ENCODE measurements at regions not wholly inside any gene's neighbourhood (a gene's known extent, or its start where the extent isn't known, plus 50 kb on each side); places are given as distances from the start of the nearest gene placed in this dataset.

DNA sequence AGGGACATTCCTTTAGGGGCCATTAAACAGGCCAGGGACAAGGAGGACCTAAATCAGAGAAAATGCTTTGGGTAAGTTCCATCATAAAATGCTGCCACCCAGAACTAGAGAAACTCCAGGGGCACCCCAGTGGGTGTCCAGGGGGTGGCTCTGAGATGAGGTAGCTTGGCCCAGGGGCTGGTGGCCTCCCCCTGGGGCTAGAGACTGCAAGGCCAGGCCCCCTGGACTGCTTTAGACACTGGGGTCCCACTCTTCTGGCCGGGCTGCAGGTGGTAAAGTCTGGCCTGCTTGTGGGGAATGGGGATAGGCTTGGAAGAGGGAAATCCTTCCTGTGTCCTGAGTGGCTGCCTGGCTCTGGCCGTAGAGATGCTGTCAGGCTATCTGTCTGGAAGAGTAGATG is 169.6 kb upstream of the PODXL start:
- Histone ChIP-seq H3K27ac (replicated peaks) (no peak overlapping the region), H3K4me3 (replicated peaks; ENCODE audit: insufficient read depth, low read length) (no peak overlapping the region), H3K27me3 (ENCODE audit: insufficient read depth, poor library complexity, severe bottlenecking) (no peaks in the 10 kb centered on the region)
- TF ChIP-seq, protein P1, sequence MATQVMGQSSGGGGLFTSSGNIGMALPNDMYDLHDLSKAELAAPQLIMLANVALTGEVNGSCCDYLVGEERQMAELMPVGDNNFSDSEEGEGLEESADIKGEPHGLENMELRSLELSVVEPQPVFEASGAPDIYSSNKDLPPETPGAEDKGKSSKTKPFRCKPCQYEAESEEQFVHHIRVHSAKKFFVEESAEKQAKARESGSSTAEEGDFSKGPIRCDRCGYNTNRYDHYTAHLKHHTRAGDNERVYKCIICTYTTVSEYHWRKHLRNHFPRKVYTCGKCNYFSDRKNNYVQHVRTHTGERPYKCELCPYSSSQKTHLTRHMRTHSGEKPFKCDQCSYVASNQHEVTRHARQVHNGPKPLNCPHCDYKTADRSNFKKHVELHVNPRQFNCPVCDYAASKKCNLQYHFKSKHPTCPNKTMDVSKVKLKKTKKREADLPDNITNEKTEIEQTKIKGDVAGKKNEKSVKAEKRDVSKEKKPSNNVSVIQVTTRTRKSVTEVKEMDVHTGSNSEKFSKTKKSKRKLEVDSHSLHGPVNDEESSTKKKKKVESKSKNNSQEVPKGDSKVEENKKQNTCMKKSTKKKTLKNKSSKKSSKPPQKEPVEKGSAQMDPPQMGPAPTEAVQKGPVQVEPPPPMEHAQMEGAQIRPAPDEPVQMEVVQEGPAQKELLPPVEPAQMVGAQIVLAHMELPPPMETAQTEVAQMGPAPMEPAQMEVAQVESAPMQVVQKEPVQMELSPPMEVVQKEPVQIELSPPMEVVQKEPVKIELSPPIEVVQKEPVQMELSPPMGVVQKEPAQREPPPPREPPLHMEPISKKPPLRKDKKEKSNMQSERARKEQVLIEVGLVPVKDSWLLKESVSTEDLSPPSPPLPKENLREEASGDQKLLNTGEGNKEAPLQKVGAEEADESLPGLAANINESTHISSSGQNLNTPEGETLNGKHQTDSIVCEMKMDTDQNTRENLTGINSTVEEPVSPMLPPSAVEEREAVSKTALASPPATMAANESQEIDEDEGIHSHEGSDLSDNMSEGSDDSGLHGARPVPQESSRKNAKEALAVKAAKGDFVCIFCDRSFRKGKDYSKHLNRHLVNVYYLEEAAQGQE (IDR thresholded peaks at IDR 0.05; ENCODE audit: insufficient replicate concordance, low read depth) = no peak
- no peak for TF ChIP-seq POLR2AphosphoS5 (IDR thresholded peaks at IDR 0.05; ENCODE audit: low read depth)
- no peak for TF ChIP-seq SPI1 (IDR thresholded peaks at IDR 0.05; ENCODE audit: borderline replicate concordance, low read depth)
- no peak for TF ChIP-seq GABPA (IDR thresholded peaks at IDR 0.05; ENCODE audit: low read depth)
- DNase-seq (ENCODE audit: low read depth in 1 of 2, low spot score in 1 of 2) = no peak

DNA sequence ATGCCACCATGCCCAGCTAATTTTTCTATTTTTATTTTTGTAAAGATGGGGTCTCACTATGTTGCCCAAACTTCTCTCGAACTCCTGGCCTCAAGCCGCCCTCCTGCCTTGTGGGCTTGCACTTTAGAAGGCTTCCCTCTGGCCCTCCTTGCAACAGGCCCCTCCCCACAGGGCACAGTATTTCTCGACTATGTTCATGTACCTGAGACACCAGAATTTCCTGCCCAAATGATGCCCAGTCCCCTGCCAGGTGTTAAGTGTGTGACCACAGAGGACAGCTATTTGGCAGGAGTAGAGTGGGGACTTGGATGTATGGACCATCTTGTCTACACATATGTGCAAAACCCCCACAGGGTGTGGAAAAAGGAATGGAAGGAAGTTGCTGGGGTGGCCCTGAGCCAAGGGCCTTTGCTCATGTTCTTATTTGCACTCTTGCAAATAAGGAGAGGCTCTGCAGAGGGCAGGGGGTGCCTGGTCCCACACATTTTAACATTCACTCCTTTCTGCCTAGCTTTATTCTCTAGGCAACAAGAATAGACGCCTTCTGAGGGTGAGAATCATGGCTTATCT is 168.4 kb upstream of the PODXL start:
- no peak overlapping the region for H3K27ac ChIP-seq (replicated peaks)
- TF ChIP-seq POLR2AphosphoS5 (IDR thresholded peaks at IDR 0.05; ENCODE audit: low read depth) (no peak), SPI1 (IDR thresholded peaks at IDR 0.05; ENCODE audit: borderline replicate concordance, low read depth) (no peak), GABPA (IDR thresholded peaks at IDR 0.05; ENCODE audit: low read depth) (no peak)
- TF ChIP-seq, protein P1 (IDR thresholded peaks at IDR 0.05; ENCODE audit: insufficient replicate concordance, low read depth) = no peak
- TF ChIP-seq, protein P2, sequence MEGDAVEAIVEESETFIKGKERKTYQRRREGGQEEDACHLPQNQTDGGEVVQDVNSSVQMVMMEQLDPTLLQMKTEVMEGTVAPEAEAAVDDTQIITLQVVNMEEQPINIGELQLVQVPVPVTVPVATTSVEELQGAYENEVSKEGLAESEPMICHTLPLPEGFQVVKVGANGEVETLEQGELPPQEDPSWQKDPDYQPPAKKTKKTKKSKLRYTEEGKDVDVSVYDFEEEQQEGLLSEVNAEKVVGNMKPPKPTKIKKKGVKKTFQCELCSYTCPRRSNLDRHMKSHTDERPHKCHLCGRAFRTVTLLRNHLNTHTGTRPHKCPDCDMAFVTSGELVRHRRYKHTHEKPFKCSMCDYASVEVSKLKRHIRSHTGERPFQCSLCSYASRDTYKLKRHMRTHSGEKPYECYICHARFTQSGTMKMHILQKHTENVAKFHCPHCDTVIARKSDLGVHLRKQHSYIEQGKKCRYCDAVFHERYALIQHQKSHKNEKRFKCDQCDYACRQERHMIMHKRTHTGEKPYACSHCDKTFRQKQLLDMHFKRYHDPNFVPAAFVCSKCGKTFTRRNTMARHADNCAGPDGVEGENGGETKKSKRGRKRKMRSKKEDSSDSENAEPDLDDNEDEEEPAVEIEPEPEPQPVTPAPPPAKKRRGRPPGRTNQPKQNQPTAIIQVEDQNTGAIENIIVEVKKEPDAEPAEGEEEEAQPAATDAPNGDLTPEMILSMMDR (IDR thresholded peaks at IDR 0.05; ENCODE audit: insufficient read depth, low read length) = no peak
- no peak for DNase-seq (ENCODE audit: low read depth in 1 of 2, low spot score in 1 of 2)
- H3K27me3 ChIP-seq (ENCODE audit: insufficient read depth, poor library complexity, severe bottlenecking) = no peaks in the 10 kb centered on the region
- no peak overlapping the region for H3K4me3 ChIP-seq (replicated peaks; ENCODE audit: insufficient read depth, low read length)

DNA sequence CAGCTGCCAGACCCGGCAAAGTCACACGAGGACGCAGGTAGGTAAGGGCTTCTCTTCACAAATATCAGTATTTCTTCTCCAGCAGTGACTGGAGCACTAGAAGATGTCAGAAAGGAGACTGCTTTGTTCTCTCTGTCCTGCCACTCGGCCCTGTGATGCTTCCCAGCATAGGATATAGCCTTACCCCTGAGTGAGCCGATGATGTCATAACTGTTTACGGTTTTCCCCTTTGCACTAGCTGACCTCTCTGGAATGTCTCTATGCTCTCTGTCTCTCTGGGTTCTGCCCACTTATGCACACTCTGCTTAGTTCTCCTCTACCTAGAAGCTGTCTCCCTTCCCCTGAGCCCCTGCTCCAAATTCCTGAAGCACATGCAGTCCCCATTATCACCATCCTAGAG is 167.5 kb upstream of the PODXL start:
- no peak for DNase-seq (ENCODE audit: low read depth in 1 of 2, low spot score in 1 of 2)
- Histone ChIP-seq H3K4me3 (replicated peaks; ENCODE audit: insufficient read depth, low read length) (no peak overlapping the region), H3K27me3 (ENCODE audit: insufficient read depth, poor library complexity, severe bottlenecking) (no peaks in the 10 kb centered on the region), H3K27ac (replicated peaks) (no peak overlapping the region)
- TF ChIP-seq, protein P2 (IDR thresholded peaks at IDR 0.05; ENCODE audit: insufficient read depth, low read length) = no peak
- TF ChIP-seq SPI1 (IDR thresholded peaks at IDR 0.05; ENCODE audit: borderline replicate concordance, low read depth) (no peak), GABPA (IDR thresholded peaks at IDR 0.05; ENCODE audit: low read depth) (no peak), POLR2AphosphoS5 (IDR thresholded peaks at IDR 0.05; ENCODE audit: low read depth) (no peak)
- TF ChIP-seq, protein P1 (IDR thresholded peaks at IDR 0.05; ENCODE audit: insufficient replicate concordance, low read depth) = no peak
